GM19035 (cell line): ENCODE measurements at regions not wholly inside any gene's neighbourhood (a gene's known extent, or its start where the extent isn't known, plus 50 kb on each side); places are given as distances from the start of the nearest gene placed in this dataset.

Experiments used
- ATAC-seq: cut with Tn5 transposase; IDR thresholded peaks from one replicate; pipeline ENCODE4 v1.9.1; 2021; ENCODE audit not compliant: unreplicated experiment

DNA sequence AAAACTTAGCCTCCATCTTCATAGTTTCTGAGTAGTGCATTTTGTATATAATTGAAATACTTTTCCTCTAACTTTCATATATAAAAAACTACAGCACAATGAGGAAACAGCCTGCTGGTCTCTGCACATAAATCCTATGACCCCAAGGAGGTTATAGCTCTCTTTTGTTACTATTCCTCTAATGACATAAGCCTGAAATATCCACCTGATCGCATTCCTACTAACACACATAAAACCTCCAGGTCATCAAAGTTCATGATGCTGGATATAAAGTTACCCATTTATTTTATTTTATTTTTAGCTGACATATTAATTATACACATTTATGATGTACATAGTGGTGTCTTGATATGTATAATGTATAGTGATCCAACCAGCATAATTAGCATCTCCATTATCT lies 1042.0 kb upstream of the B3GALT2 start:
- no peak for ATAC-seq

GRCh38 chr1:194227161-194227560 lies 1040.7 kb upstream of the B3GALT2 start:
- ATAC-seq = no peak

- peak; percentile 92 for ATAC-seq
Measured at GRCh38 chr1:194225821-194226220, 1039.4 kb upstream of the B3GALT2 start.

DNA sequence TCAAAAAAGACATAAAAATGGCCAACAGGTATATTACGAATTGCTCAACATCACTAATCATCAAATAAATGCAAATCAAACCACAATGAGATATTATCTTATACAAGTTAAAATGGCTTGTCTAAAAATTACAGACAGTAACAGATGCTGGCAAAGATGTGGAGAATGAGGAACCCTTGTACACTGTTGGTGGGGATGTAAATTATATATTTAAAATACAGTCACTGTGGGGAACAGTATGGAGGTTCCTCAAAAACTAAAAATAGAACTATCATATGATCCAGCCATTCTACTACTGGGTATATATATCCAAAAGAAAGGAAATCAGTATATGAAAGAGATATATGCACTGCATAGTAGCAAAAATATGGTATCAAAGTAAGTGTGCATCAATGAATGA lies 1037.2 kb upstream of the B3GALT2 start:
- no peak for ATAC-seq

DNA sequence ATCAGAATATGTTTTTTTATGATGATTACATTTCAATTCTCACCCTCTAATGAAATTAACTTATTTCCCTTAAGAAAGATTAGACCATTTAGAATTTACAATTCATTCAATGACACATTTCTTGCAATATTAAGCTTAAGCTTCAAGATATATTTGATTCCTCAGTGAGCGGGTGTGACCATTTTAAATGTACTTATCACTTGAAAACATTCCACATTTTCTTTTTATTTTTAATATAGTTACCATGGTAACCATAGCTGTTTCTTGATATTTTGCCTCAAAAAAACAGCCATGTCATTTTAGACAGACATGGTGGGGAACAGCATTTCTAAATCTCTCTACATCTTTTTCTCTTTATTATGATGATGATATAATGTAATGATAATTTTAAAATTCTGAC lies 1029.0 kb upstream of the B3GALT2 start:
- no peak for ATAC-seq

DNA sequence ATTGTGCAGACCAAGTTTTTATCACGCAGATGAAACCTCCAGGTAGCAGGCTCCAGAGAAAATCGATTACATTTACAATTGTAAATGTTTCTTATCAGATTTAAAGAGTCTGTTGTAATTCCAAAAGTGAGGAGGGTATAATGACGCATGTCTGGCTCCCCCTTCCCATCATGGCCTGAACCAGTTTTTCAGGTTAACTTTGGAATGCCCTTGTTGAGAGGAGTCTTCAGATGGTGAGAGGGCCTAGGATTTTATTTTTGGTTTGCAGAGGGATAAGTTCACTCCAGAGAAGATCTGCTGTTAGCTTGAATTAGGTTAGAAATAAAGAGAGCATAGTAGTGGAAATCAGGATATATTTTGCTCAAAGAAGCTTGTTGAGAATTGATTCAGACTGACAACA lies 1028.3 kb upstream of the B3GALT2 start:
- ATAC-seq = no peak

DNA sequence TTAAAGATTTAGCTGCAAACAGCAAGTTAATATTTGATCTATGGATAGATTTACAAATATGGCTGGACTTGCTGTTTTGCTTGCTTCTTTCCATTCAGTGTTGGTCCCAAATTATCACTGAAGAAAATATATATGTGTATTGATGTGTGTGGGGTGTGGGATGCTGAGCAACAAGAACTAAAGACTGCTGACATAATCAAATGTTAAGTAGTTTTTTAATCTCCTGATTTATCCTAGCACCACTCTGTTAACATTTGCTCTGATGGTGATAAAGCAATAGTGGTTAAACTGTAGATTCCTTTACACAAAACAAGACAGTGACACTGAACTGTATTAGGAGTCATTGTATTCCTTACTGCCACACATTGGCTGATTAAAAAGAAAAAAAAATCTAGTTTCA lies 1023.5 kb upstream of the B3GALT2 start:
- ATAC-seq = no peak

DNA sequence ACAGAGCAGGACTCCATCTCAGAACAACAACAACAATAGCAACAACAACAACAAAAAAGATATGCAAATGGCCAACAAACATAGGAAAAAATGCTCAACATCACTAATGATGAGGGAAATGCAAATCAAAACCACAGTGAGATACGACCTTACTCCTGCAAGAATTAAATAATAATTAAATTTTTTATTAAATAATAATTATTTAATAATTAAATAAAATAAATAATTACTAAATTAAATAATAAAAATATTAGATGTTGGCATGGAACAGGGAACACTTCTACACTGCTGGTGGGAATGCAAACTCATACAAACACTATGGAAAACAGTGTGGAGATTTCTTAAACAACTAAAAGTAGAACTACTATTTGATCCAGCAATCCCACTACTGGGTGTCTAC lies 1022.3 kb upstream of the B3GALT2 start:
- no peak for ATAC-seq

- ATAC-seq = no peak
Measured at GRCh38 chr1:194196562-194196961, 1010.1 kb upstream of the B3GALT2 start.

DNA sequence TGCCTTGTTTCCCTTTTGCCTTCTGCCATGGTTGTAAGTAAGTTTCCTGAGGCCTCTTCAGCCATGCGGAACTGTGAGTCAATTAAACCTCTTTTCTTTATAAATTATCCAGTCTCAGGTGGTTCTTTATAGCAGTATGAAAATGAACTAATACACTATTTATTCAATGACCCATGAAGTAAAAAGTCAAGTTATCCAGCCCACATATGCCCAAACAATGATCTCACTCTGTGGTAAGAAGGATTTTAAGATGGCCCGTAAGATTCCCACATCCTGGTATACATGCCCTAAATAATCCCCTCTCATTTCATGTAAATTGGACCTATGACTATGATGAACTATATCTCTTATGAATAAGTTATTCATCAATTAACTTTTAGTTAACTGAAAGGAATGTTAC lies 1008.3 kb upstream of the B3GALT2 start:
- ATAC-seq = no peak

GRCh38 chr1:194184974-194185373 lies 998.6 kb upstream of the B3GALT2 start:
- ATAC-seq = no peak

- no peak for ATAC-seq
Measured at GRCh38 chr1:194184425-194184824, 998.0 kb upstream of the B3GALT2 start.

DNA sequence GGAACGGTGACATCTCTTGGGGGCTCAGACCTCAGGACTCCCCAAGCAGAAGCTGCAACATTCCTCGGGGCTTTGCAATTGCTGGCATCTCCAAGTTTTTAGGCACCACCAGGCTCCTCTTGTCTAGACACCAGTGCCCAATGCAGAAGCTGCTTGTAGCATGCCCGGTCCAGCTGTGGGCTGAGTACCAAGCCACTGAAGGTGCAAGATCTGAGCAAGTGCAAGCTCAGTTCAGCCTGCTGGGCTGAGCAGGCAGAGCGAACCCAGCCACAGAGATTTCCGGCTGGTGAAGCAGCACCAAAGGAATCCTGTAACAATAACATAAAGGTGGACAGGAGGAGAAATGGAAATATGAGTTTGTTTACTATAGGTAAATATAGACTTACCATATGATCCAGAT lies 995.4 kb upstream of the B3GALT2 start:
- ATAC-seq = no peak

DNA sequence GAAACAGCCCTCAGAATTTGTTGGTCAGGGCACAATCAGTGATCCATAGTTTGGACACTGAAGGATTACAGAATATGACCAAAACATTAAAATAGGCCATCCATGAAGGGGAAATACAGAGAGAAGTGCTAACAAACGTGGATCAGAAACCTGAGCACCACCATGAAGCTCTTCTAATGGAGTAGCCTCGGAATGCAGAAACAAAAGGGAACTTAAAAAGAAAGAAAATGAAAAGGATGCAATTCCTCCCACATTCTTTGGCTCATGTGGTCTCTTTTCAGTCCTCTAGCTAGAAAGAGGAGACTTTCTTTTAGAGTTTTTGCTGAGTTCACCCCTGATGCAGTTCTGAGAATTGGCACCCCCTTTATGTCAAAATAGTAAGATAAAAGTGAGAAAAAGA lies 989.8 kb upstream of the B3GALT2 start:
- ATAC-seq = no peak

DNA sequence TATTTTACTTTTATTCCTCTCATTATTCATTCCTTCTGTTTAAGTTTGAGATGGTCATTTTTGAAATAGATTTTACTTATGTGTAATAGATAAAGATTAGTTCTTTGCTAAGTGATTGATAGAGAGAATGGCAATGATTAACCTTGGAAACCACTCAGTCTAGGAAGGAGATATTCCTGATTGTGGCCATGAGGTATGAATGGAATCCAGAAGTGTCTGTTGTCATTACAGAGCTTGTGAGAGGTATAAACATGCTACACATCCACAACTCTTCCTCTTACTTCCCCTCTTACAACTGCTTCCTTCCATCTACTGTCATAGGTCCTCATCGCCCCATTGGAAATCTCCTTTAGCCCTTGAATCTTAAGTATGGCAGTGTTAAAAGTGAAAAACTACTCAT lies 988.8 kb upstream of the B3GALT2 start:
- no peak for ATAC-seq

- no peak for ATAC-seq
Measured at GRCh38 chr1:194174528-194174927, 988.1 kb upstream of the B3GALT2 start.

DNA sequence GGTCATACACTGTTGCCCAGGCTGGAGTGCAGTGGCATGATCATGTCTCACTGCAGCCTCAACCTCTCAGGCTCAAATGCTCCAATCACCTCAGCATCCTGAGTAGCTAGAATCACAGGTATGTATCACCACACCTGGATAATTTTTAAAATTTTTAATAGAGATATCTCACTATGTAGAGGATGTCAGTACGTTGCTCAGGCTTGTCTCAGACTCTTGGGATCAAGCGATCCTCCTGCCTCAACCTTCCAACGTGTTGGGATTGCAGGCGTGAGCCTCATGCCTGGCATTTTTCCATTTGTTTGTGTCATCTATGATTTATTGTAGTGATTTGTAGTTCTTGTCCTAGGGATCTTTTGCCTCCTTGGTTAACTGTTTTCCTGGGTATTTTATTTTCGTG lies 985.2 kb upstream of the B3GALT2 start:
- no peak for ATAC-seq

DNA sequence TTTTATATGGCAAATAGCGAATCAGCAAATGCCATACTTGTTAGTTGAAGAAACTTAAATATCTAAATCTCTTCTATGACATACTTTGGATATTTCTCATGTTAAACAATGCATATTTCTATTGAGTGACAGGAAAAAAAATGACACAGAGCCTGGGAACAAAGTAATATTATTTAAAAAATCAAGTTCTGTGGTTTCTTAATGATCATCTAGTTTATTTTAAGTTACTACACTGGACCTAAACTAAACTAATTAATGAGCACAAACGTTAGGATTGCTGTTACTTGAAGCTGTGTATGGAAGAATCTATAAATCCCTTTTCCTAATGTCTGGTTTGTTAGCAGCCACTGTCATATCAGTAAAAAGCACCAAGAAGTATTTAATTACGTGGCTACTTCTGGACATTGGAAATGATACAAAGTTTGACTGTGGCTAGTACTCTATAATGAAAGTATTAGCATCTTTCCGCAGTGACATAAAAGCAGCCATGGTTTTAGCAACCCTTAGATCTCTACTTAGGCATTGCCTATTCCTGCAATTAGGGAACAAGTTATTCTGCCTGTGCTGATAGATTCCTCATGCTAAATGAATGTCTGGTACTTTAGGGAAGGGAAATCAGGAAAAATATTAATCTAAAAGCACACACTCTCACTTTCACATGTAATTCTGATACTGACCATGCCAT lies 981.7 kb upstream of the B3GALT2 start:
- no peak for ATAC-seq

DNA sequence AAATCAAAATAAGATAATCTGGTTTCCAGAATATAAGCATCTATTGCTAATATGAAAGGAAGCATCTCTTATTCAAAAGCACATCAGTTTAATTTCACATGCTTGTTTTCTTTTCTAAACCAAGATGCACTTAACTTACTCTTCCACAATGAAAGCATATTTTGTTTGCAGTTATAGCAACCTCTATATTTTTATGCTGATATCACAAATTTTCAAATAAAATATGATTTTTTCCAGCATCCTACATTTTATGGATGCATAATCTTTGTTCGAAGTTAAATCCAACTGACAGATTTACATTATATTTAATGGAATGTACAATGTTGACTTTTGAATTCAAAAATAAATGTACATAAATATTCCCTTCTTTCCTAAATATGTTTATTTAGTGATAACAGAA lies 978.3 kb upstream of the B3GALT2 start:
- ATAC-seq = no peak

- no peak for ATAC-seq
Measured at GRCh38 chr1:194161591-194161990, 975.2 kb upstream of the B3GALT2 start.

- ATAC-seq = no peak
Measured at GRCh38 chr1:194159941-194160340, 973.5 kb upstream of the B3GALT2 start.

DNA sequence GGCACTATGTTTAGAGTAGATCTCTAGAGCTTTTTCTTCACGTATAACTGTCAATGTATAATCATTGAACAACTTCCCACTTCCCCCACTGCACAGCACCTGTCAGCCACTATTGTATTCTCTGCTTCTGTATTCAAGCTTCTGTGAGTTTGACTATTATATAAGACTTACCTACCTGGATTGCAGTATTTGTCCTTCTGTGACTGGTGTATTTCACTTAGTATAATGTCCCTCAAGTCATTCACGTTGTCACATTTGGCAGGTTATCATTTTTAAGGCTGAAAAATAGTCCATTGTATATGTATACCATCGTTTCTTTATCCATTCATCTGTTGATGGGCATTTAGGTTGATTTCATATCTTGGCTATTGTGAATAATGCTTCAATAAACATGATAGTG lies 969.5 kb upstream of the B3GALT2 start:
- no peak for ATAC-seq

DNA sequence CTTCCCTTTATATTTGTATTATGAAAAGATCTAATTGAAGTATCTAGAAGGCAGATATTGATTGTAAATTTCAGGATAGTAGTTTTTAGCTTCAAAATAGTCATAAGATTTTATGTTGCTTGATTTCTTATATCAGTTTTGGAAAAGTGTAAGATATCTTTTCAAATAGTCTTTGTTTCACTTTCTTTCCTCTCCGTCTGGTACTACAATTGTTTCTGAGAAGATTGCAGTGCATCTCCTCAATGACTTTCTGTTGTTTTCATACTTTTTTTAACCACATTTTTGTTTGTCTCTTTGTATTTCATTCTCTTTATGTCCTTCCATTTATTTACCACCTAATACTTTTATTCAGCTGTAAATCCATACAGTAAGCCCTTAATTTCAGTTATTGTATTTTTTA lies 964.6 kb upstream of the B3GALT2 start:
- ATAC-seq = no peak

DNA sequence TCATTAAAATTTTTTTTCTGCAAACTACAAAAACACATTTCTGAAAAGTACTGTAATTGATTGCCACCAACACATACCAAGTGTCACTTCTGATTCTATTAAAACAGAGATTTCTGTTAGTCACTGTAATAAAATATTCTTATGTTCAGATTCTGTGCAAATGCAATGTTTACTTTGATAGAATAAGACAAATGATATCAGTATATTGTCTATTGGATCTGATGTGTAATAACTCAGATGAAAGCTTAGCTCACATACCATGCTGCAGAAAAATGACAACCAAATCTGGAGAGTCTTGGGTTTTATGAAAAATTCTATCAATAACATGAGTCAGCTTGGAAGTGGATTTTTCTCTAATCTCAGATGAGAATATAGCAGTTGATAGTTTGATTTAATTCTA lies 963.8 kb upstream of the B3GALT2 start:
- no peak for ATAC-seq
